GM18507 (cell line): ENCODE measurements at regions not wholly inside any gene's neighbourhood (a gene's known extent, or its start where the extent isn't known, plus 50 kb on each side); places are given as distances from the start of the nearest gene placed in this dataset.

Source experiments
- DNase-seq: peaks from one replicate; pipeline ENCODE4 v3.0.0; 2011; ENCODE audit warnings: low read depth; ENCODE audit not compliant: insufficient read length; ENCODE audit errors: extremely low spot score
- FAIRE-seq: peaks from 2 replicates; lab custom pipeline; 2011; peaks lifted over from hg19 to GRCh38; lab: Jason Lieb, UNC

- no peak for DNase-seq
- no peak for FAIRE-seq
Measured at GRCh38 chr1:65719391-65719790, 73.3 kb upstream of the PDE4B start.

- DNase-seq (no peak), FAIRE-seq (no peak)
Measured at GRCh38 chr1:65722461-65722860, 70.2 kb upstream of the PDE4B start.

GRCh38 chr1:65724151-65724550 is 68.5 kb upstream of the PDE4B start:
- DNase-seq (no peak), FAIRE-seq (no peak)

GRCh38 chr1:65725064-65725463 is 67.6 kb upstream of the PDE4B start:
- DNase-seq (no peak), FAIRE-seq (no peak)

GRCh38 chr1:65728504-65728903 is 64.2 kb upstream of the PDE4B start:
- no peak for FAIRE-seq
- no peak for DNase-seq

GRCh38 chr1:65729259-65729658 is 63.4 kb upstream of the PDE4B start:
- no peak for FAIRE-seq
- DNase-seq, result no peak

GRCh38 chr1:65734979-65735378 is 57.7 kb upstream of the PDE4B start:
- DNase-seq (no peak), FAIRE-seq (no peak)

GRCh38 chr1:65741993-65742392 is 50.7 kb upstream of the PDE4B start:
- DNase-seq, result no peak
- no peak for FAIRE-seq
